22Rv1 (cell line): ENCODE measurements at regions not wholly inside any gene's neighbourhood (a gene's known extent, or its start where the extent isn't known, plus 50 kb on each side); places are given as distances from the start of the nearest gene placed in this dataset.

Experiments used
- ZFX ChIP-seq: fragments of 450-650 bp; IDR thresholded peaks from 2 replicates; pipeline ENCODE4 v1.6.1; 2017; ENCODE audit warnings: antibody characterized with exemption, borderline replicate concordance
- TF ChIP-seq, protein P1 (sequence below): fragments of 450-650 bp; IDR thresholded peaks from 2 replicates; pipeline ENCODE4 v1.5.1; 2017; ENCODE audit warnings: mild to moderate bottlenecking

DNA sequence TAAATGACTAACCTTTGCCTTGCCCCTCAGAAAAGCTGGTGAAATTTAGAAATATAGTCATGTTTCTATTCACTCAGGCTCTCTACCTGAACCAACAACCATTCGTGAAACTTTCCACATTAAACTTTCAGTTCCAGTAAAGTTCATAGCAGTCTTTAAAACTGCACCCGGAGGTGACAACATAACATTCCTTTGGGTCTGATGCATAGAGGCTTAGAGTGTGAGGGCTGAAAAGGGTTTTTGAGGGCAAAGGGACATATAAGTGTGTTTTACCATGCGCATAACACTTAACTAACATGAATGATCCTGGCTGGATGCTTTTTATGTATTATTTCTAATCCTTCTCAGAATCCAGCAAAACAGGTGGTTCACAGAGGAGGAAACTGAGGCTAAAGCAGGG is 471.7 kb upstream of the MCTP2 start:
- TF ChIP-seq, protein P1, sequence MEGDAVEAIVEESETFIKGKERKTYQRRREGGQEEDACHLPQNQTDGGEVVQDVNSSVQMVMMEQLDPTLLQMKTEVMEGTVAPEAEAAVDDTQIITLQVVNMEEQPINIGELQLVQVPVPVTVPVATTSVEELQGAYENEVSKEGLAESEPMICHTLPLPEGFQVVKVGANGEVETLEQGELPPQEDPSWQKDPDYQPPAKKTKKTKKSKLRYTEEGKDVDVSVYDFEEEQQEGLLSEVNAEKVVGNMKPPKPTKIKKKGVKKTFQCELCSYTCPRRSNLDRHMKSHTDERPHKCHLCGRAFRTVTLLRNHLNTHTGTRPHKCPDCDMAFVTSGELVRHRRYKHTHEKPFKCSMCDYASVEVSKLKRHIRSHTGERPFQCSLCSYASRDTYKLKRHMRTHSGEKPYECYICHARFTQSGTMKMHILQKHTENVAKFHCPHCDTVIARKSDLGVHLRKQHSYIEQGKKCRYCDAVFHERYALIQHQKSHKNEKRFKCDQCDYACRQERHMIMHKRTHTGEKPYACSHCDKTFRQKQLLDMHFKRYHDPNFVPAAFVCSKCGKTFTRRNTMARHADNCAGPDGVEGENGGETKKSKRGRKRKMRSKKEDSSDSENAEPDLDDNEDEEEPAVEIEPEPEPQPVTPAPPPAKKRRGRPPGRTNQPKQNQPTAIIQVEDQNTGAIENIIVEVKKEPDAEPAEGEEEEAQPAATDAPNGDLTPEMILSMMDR = no peak
- no peak for TF ChIP-seq ZFX
